LHCN-M2 (cell line): ENCODE measurements at regions not wholly inside any gene's neighbourhood (a gene's known extent, or its start where the extent isn't known, plus 50 kb on each side); places are given as distances from the start of the nearest gene placed in this dataset.
"Not testable (repeated sequence)": the region's sequence is repeated elsewhere in the genome, so short reads cannot be mapped to it uniquely, and the experiment has no call there.

ENCODE experiments used
- DNase-seq: peaks from one replicate; pipeline ENCODE4 v3.0.0-alpha.2; 2012; ENCODE audit warnings: low read depth

GRCh38 chr3:196147116-196147515, 64.1 kb downstream of the ZDHHC19 start:
- no peak for DNase-seq

- no peak for DNase-seq
Observed at GRCh38 chr3:196145468-196146262, 63.8 kb upstream of the TFRC start.

DNA sequence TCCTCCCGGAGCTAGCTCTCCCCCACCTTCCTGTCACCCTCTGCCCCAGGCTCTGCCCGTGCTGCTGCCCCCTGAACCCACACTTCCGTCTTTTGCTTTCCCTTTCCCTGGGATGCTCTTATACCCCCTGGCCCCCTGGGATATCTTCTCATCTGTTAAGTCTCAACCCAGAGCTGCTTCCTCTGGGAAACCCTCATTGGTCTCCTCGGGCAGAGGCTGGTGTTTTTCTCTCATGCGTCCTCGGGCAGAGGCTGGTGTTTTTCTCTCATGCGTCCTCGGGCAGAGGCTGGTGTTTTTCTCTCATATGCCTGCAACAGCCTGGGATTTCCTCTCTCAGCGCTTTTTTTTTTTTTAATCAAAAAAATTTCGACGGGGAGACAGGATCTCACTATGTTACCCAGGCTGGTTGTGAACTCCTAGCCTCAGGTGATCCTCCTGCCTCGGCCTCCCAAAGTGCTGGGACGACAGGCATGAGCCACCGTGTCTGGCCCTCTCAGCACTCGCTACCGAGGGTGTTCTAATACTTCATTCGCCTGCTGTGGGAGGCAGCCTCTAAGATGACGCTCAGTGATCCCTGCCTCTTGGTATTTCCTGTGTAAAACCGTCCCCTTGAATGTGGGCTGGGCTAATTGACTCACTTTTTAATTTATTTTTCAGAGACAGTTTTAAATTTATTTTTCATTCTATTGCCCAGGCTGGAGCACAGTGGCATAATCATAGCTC, 62.7 kb upstream of the TFRC start:
- DNase-seq, result no peak

- no peak for DNase-seq
Observed at GRCh38 chr3:196143708-196144382, 62.0 kb upstream of the TFRC start.

- no peak for DNase-seq
Observed at GRCh38 chr3:196142202-196142956, 60.5 kb upstream of the TFRC start.

GRCh38 chr3:196141866-196142201, 59.9 kb upstream of the TFRC start:
- DNase-seq, result no peak

DNA sequence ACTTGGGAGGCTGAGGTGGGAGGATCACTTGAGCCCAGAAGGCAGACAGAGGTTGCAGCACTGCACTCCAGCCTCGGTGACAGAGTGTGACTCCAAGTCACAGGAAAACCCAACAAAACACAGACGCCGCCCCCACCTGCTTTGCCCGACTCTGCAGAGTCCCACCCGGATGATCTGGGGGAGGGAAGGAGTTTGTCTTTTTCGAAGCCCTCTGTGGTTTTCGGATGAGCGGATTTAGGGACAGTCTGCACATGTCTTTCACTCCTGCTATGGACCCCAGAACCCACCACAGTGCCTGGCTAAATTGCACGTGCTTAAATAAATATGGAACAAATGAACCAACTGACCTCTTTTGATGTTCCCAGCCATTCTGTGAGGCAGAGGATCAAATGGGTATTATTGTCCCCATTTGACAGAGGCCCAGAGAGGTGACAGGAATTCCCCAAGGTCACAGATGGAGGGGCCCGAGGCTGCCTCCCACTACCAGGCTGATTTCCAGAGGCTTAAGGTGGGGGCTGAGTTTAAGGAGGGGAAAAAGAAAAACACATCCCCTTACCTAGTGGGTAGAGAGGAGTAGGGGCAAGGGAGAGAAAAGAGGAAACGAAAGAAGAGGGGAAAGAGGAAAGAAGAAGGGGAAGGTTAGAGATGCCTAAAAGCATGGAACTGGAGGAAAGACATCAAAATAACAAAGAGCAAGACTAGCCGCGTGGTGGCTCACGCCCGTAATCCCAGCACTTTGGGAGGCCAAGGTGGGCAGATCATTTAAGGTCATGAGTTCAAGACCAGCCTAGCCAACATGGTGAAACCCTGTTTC, 59.4 kb upstream of the TFRC start:
- DNase-seq, result no peak

- DNase-seq, result no peak
Observed at GRCh38 chr3:196140224-196140623, 58.3 kb upstream of the TFRC start.

DNA sequence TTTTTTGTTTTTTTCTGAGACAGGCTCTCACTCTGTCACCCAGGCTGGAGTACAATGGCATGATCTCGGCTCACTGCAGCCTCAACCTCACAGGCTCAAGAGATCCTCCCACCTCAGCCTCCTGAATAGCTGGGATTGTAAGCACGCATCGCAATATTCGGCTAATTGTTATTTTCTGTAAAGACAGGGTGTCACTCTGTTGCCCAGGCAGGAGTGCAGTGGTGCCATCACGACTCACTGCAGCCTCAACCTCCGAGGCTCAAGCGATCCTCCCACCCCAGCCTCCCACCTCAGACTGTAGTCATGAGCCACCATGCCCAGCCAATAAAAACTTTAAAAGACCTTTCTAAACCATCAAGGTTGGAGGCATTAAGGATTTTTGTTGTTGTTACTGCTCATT, 57.4 kb upstream of the TFRC start:
- DNase-seq, result no peak

- DNase-seq, result no peak
Observed at GRCh38 chr3:196138482-196139254, 56.8 kb upstream of the TFRC start.

GRCh38 chr3:196136640-196136989, 54.7 kb upstream of the TFRC start:
- DNase-seq, result not testable (repeated sequence)

DNA sequence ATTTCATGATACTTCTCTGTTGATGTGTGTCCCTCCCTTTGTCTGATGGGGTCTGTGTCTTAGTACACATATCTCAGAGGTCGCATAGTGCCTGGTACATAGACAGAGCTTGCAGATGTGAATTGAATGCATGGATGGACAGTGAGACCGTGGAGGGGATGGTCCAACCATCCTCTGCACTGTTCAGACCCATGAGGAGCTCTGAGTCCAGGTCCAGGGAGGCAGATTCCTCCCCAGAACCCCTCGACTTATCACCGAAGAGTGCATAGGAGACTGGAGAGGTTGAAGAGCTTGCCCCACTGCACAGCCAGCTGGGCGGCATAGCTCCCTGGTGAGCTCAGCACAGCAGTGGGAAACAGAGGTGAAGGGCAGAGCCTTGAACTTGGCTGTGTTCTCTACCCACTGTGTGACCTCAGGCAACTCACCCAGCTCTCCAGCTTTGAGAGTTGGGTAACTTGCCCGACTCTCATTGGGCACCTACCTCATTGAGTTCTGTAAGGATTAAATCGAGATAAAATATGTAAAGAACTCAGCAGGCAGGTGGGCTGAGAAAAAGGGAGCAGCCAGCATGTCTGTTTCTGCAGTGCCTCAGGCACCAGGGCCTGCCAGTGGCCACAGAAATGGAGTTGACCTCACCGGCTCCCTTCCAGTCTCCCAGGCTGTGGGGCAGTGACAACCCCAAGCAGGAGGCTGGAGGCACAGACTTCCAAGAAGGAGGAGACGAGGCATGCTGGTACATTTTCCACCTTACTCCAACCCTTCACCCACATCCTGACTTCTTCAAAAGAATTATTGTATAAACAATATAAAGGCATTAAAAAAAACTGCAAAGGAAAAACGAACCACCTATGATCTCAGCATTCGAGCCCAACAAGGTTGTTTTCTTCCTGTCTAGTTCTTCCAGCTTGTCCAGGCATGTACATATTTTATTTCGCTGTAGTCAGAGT, 54.1 kb upstream of the TFRC start:
- DNase-seq, result peak; percentile 29

DNA sequence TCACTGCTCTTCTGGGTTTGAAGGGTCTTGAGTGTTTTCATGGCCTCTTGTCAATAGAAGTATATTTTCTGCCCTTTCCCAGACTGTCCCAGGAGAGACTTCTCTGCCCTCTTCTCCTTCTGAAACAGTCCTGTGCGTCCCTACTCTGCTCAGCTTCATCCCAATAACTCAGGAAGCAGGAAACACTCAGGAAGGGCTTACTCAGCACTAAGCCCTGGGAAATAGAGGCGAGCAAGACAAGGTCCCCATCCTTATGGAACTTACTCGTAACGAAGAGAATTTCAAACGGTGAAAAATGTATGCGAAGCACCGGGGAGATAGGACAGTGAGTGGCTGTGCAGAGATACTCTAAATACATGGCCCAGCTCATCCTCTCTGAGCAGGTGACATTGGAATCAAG, 52.8 kb upstream of the TFRC start:
- DNase-seq, result no peak

- DNase-seq, result not testable (repeated sequence)
Observed at GRCh38 chr3:196133869-196134268, 52.0 kb upstream of the TFRC start.

- no peak for DNase-seq
Observed at GRCh38 chr3:196131921-196132320, 50.0 kb upstream of the TFRC start.
